OCI-LY1 (cell line): ENCODE measurements at regions not wholly inside any gene's neighbourhood (a gene's known extent, or its start where the extent isn't known, plus 50 kb on each side); places are given as distances from the start of the nearest gene placed in this dataset.
A peak's percentile ranks its signal among the peaks of the same experiment; 100 is the strongest.

Source experiments
- H2AFZ ChIP-seq: fragments of 200-600 bp; sonication (generic), shearing (Covaris generic); 2 replicates; pipeline ENCODE4 v1.6.0; 2014; ENCODE audit warnings: antibody characterized with exemption, mild to moderate bottlenecking, low read length
- H3F3A ChIP-seq: fragments of 200-600 bp; sonication (generic), shearing (Covaris generic); 2 replicates; pipeline ENCODE4 v1.6.0; 2014; ENCODE audit warnings: mild to moderate bottlenecking, antibody characterized with exemption, low read length, moderate library complexity; ENCODE audit not compliant: insufficient read depth
- H3K27ac ChIP-seq: fragments of 200-600 bp; sonication (generic); 2 replicates; pipeline ENCODE4 v1.5.1; 2014; ENCODE audit warnings: low read length, mixed run types, mild to moderate bottlenecking, low read depth; ENCODE audit not compliant: poor library complexity, severe bottlenecking
- H3K27me3 ChIP-seq: fragments of 200-600 bp; sonication (generic); 2 replicates; pipeline ENCODE4 v1.6.0; 2014; ENCODE audit warnings: antibody characterized with exemption, mild to moderate bottlenecking, low read length, moderate library complexity; ENCODE audit not compliant: insufficient read depth
- H3K36me3 ChIP-seq: fragments of 200-600 bp; sonication (generic); 2 replicates; pipeline ENCODE4 v1.6.1; 2014; ENCODE audit warnings: mild to moderate bottlenecking, antibody characterized with exemption, low read length, moderate library complexity, mixed read lengths; ENCODE audit not compliant: insufficient read depth
- H3K4me1 ChIP-seq: fragments of 200-600 bp; sonication (generic); 2 replicates; pipeline ENCODE4 v1.5.1; 2014; ENCODE audit warnings: mild to moderate bottlenecking, low read length, moderate library complexity; ENCODE audit not compliant: insufficient read depth, severe bottlenecking
- H3K4me2 ChIP-seq: fragments of 200-600 bp; sonication (generic), shearing (Covaris generic); 2 replicates; pipeline ENCODE4 v1.6.1; 2014; ENCODE audit warnings: low read length
- H3K4me3 ChIP-seq: fragments of 200-600 bp; sonication (generic); 2 replicates; pipeline ENCODE4 v1.5.1; 2014; ENCODE audit warnings: low read length, low read depth, mild to moderate bottlenecking, mixed read lengths; ENCODE audit not compliant: poor library complexity, severe bottlenecking
- H3K79me2 ChIP-seq: fragments of 200-600 bp; shearing (Covaris generic); 2 replicates; pipeline ENCODE4 v1.6.1; 2016; ENCODE audit warnings: mixed run types, low read length, mixed read lengths; ENCODE audit not compliant: insufficient read depth
- H3K9ac ChIP-seq: fragments of 200-600 bp; sonication (generic), shearing (Covaris generic); 2 replicates; pipeline ENCODE4 v1.6.1; 2014; ENCODE audit warnings: mild to moderate bottlenecking, low read length, mixed read lengths
- H3K9me2 ChIP-seq: fragments of 200-600 bp; sonication (generic), shearing (Covaris generic); 2 replicates; pipeline ENCODE4 v1.6.1; 2014; ENCODE audit warnings: low read depth, mild to moderate bottlenecking, low read length, mixed read lengths
- H3K9me3 ChIP-seq: fragments of 200-600 bp; shearing (Covaris generic); 2 replicates; pipeline ENCODE4 v1.6.1; 2014; ENCODE audit warnings: low read length, mixed read lengths
- H4K20me1 ChIP-seq: fragments of 200-600 bp; sonication (generic), shearing (Covaris generic); 2 replicates; pipeline ENCODE4 v1.6.0; 2016; ENCODE audit warnings: mild to moderate bottlenecking, low read length; ENCODE audit not compliant: insufficient read depth
- EZH2 ChIP-seq: fragments of 200-600 bp; sonication (generic), shearing (Covaris generic); IDR thresholded peaks from 2 replicates; pipeline ENCODE4 v1.8.0; 2017; ENCODE audit warnings: borderline replicate concordance, mixed run types, mild to moderate bottlenecking, antibody characterized with exemption, low read length, moderate library complexity, mixed read lengths
- TF ChIP-seq, protein P1 (sequence below): fragments of 200-600 bp; sonication (generic), shearing (Covaris generic); IDR thresholded peaks from 2 replicates; pipeline ENCODE4 v1.5.1; 2017; ENCODE audit warnings: mild to moderate bottlenecking, antibody characterized with exemption, low read length, moderate library complexity, mixed read lengths

DNA sequence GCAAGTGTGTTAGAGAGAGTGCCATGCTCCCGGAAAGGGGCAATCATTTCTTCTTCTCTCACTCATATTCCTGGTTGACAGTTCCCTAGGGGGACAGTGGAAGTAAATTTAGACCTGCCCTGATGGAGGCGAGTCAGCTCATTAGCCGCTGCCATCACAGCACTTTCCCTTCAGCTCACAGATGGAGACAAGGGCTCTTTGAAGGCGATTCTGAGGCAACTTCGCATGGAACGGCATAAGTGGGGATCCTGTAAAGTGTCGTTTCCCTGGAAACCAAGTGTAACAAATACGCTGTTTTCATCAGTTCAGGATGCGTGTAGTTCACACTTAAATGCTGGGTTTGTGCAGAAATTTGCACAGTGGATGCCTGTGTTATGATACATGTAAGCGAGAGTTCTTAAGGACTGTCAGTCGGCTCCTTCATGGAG, 114.5 kb upstream of the TMPRSS15 start:
- Histone ChIP-seq H3F3A (no peaks in the 10 kb centered on the region), H3K4me3 (no peak overlapping the region), H2AFZ (no peak overlapping the region), H3K4me1 (no peaks in the 10 kb centered on the region), H3K4me2 (no peak overlapping the region), H3K79me2 (no peaks in the 10 kb centered on the region), H3K27ac (no peak overlapping the region), H3K9me3 (no peaks in the 10 kb centered on the region), H4K20me1 (no peaks in the 10 kb centered on the region), H3K36me3 (no peaks in the 10 kb centered on the region), H3K9ac (no peak overlapping the region), H3K9me2 (no peaks in the 10 kb centered on the region), H3K27me3 (no peaks in the 10 kb centered on the region)
- TF ChIP-seq, protein P1, sequence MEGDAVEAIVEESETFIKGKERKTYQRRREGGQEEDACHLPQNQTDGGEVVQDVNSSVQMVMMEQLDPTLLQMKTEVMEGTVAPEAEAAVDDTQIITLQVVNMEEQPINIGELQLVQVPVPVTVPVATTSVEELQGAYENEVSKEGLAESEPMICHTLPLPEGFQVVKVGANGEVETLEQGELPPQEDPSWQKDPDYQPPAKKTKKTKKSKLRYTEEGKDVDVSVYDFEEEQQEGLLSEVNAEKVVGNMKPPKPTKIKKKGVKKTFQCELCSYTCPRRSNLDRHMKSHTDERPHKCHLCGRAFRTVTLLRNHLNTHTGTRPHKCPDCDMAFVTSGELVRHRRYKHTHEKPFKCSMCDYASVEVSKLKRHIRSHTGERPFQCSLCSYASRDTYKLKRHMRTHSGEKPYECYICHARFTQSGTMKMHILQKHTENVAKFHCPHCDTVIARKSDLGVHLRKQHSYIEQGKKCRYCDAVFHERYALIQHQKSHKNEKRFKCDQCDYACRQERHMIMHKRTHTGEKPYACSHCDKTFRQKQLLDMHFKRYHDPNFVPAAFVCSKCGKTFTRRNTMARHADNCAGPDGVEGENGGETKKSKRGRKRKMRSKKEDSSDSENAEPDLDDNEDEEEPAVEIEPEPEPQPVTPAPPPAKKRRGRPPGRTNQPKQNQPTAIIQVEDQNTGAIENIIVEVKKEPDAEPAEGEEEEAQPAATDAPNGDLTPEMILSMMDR: no peak

DNA sequence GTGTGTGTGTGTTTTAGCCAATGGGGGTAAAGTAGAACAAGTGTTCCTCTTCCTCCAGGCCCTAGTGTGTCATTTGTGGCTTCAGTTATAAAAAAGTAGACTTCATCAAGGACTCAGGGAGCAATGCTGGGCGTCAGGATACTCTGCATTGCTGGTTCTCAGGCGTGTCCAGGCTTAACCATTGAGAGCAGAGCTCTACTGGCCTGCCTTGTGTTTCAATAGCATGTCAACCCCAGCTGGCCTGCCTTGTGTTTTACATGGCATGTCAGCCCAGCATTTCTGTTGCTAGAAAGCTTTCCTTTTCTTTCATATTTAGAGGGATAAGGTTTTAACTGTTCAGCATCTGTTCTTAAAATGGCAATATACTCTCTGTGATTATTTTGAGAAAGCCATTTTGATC, 117.6 kb upstream of the TMPRSS15 start:
- H3K9ac ChIP-seq: no peak overlapping the region
- H4K20me1 ChIP-seq: no peaks in the 10 kb centered on the region
- H3K27me3 ChIP-seq: no peaks in the 10 kb centered on the region
- H3K4me3 ChIP-seq: no peak overlapping the region
- H3F3A ChIP-seq: no peaks in the 10 kb centered on the region
- no peaks in the 10 kb centered on the region for H3K79me2 ChIP-seq
- H3K4me2 ChIP-seq: no peak overlapping the region
- H3K36me3 ChIP-seq: no peaks in the 10 kb centered on the region
- H2AFZ ChIP-seq: no peak overlapping the region
- no peaks in the 10 kb centered on the region for H3K9me2 ChIP-seq
- TF ChIP-seq, protein P1: no peak
- no peak for TF ChIP-seq EZH2
- no peaks in the 10 kb centered on the region for H3K9me3 ChIP-seq
- no peak overlapping the region for H3K27ac ChIP-seq
- no peaks in the 10 kb centered on the region for H3K4me1 ChIP-seq

DNA sequence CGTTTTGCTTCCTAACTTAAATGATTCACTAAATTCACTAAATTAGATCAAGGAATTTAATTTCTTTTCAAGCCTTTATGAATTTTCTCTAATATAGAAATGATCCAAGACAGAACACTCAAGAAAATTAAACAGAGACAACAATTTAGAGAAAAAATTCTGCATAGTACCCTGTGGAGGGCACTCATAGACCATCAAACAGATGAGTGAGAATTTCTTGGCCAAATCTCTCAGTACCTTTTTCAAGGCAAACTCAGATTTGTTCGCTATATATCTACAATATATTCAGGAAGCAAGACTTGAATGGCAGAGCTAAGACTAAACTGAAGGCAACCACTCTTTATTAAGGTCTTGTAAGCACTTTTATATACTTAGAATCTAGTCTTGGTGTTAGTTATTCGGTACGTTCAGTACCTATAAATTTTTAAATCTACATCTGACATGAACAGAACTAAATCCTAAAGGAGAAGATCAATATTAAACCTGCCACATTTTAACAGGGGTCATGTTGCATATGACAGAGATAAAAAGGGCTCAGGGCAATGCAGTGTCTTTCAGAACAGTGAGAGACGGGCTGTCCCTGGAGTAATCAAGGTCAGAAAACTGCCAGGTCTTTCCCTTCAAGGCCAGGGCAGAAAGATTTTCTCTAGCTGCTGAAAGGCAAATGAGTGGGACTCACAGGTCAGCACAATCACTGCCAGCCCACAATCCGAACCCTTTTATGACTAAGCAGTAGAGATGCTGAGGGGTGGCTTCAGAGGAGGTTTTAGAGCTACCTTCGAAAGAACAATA, 118.8 kb upstream of the TMPRSS15 start:
- H4K20me1 ChIP-seq: no peaks in the 10 kb centered on the region
- no peaks in the 10 kb centered on the region for H3K79me2 ChIP-seq
- H3K9me3 ChIP-seq: no peaks in the 10 kb centered on the region
- TF ChIP-seq, protein P1: 0 out of 2 replicates have a peak, but pooled peaks have one; percentile 10
- no peak for TF ChIP-seq EZH2
- no peaks in the 10 kb centered on the region for H3K4me1 ChIP-seq
- no peak overlapping the region for H3K27ac ChIP-seq
- H3K4me3 ChIP-seq: no peak overlapping the region
- no peak overlapping the region for H3K9ac ChIP-seq
- no peak overlapping the region for H2AFZ ChIP-seq
- no peak overlapping the region for H3K4me2 ChIP-seq
- H3F3A ChIP-seq: no peaks in the 10 kb centered on the region
- H3K36me3 ChIP-seq: no peaks in the 10 kb centered on the region
- H3K9me2 ChIP-seq: no peaks in the 10 kb centered on the region
- no peaks in the 10 kb centered on the region for H3K27me3 ChIP-seq
